ENCODE measurements at regions not wholly inside any gene's neighbourhood (a gene's known extent, or its start where the extent isn't known, plus 50 kb on each side); places are given as distances from the start of the nearest gene placed in this dataset.
"Not testable (repeated sequence)": the region's sequence is repeated elsewhere in the genome, so short reads cannot be mapped to it uniquely, and the experiment has no call there.

GRCh38 chr6:145142958-145143357 lies 592.4 kb downstream of the EPM2A start:
- no peak for FAIRE-seq

GRCh38 chr6:145143379-145143778 lies 591.9 kb downstream of the EPM2A start:
- FAIRE-seq: no peak

GRCh38 chr6:145147559-145147958 lies 587.8 kb downstream of the EPM2A start:
- no peak for FAIRE-seq

GRCh38 chr6:145147981-145148749 lies 587.2 kb downstream of the EPM2A start:
- FAIRE-seq: no peak

GRCh38 chr6:145148776-145149175 lies 586.5 kb downstream of the EPM2A start:
- FAIRE-seq: no peak

- FAIRE-seq: no peak
Observed at GRCh38 chr6:145151624-145152023, 583.7 kb downstream of the EPM2A start.

GRCh38 chr6:145153495-145153894 lies 581.8 kb downstream of the EPM2A start:
- FAIRE-seq: no peak

- no peak for FAIRE-seq
Observed at GRCh38 chr6:145155411-145155810, 579.9 kb downstream of the EPM2A start.

- no peak for FAIRE-seq
Observed at GRCh38 chr6:145155873-145156782, 579.2 kb downstream of the EPM2A start.

- not testable (repeated sequence) for FAIRE-seq
Observed at GRCh38 chr6:145158636-145159035, 576.7 kb downstream of the EPM2A start.

- no peak for FAIRE-seq
Observed at GRCh38 chr6:145159921-145160320, 575.4 kb downstream of the EPM2A start.

- FAIRE-seq: no peak
Observed at GRCh38 chr6:145161501-145161900, 573.8 kb downstream of the EPM2A start.

- no peak for FAIRE-seq
Observed at GRCh38 chr6:145169726-145170224, 565.5 kb downstream of the EPM2A start.

- no peak for FAIRE-seq
Observed at GRCh38 chr6:145175470-145175869, 559.9 kb downstream of the EPM2A start.

- FAIRE-seq: no peak
Observed at GRCh38 chr6:145178391-145178790, 556.9 kb downstream of the EPM2A start.

- no peak for FAIRE-seq
Observed at GRCh38 chr6:145187491-145188206, 547.7 kb downstream of the EPM2A start.

- no peak for FAIRE-seq
Observed at GRCh38 chr6:145189836-145190235, 545.5 kb downstream of the EPM2A start.

- no peak for FAIRE-seq
Observed at GRCh38 chr6:145194389-145194788, 540.9 kb downstream of the EPM2A start.

GRCh38 chr6:145199961-145200360 lies 535.4 kb downstream of the EPM2A start:
- no peak for FAIRE-seq

- no peak for FAIRE-seq
Observed at GRCh38 chr6:145204301-145204700, 531.0 kb downstream of the EPM2A start.

GRCh38 chr6:145206247-145206907 lies 528.9 kb downstream of the EPM2A start:
- FAIRE-seq: no peak

GRCh38 chr6:145208474-145208873 lies 526.8 kb downstream of the EPM2A start:
- FAIRE-seq: no peak

All from colon (tissue), 2 donors.